ENCODE measurements at regions not wholly inside any gene's neighbourhood (a gene's known extent, or its start where the extent isn't known, plus 50 kb on each side); places are given as distances from the start of the nearest gene placed in this dataset.

- H3K4me1 Mint-ChIP-seq (ENCODE audit: low read depth, unreplicated experiment), result peaks cover 51% of the 10 kb centered on the region
- peaks cover 5% of the 10 kb centered on the region for H3K9me3 Mint-ChIP-seq (ENCODE audit: unreplicated experiment)
- DNase-seq, result no peak
- peaks cover 8% of the 10 kb centered on the region for H3K27me3 Mint-ChIP-seq (ENCODE audit: unreplicated experiment)
- no peak overlapping the region for H3K27ac Mint-ChIP-seq (ENCODE audit: unreplicated experiment)
- TF ChIP-seq, protein P1, sequence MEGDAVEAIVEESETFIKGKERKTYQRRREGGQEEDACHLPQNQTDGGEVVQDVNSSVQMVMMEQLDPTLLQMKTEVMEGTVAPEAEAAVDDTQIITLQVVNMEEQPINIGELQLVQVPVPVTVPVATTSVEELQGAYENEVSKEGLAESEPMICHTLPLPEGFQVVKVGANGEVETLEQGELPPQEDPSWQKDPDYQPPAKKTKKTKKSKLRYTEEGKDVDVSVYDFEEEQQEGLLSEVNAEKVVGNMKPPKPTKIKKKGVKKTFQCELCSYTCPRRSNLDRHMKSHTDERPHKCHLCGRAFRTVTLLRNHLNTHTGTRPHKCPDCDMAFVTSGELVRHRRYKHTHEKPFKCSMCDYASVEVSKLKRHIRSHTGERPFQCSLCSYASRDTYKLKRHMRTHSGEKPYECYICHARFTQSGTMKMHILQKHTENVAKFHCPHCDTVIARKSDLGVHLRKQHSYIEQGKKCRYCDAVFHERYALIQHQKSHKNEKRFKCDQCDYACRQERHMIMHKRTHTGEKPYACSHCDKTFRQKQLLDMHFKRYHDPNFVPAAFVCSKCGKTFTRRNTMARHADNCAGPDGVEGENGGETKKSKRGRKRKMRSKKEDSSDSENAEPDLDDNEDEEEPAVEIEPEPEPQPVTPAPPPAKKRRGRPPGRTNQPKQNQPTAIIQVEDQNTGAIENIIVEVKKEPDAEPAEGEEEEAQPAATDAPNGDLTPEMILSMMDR (IDR thresholded peaks at IDR 0.05; ENCODE audit: partially characterized antibody, unreplicated experiment), result no peak
- H3K36me3 Mint-ChIP-seq (ENCODE audit: unreplicated experiment), result peaks cover 6% of the 10 kb centered on the region
- H3K4me3 Mint-ChIP-seq (ENCODE audit: unreplicated experiment), result no peak overlapping the region
These were observed 124.7 kb downstream of the NAV1 start for GRCh38 chr1:201663491-201664113.

GRCh38 chr1:201665036-201665435 is 126.1 kb downstream of the NAV1 start:
- H3K27me3 Mint-ChIP-seq (ENCODE audit: unreplicated experiment), result peaks cover 11% of the 10 kb centered on the region
- TF ChIP-seq, protein P1 (IDR thresholded peaks at IDR 0.05; ENCODE audit: partially characterized antibody, unreplicated experiment), result no peak
- DNase-seq, result no peak
- H3K9me3 Mint-ChIP-seq (ENCODE audit: unreplicated experiment), result peaks cover 3% of the 10 kb centered on the region
- H3K4me1 Mint-ChIP-seq (ENCODE audit: low read depth, unreplicated experiment), result peaks cover 46% of the 10 kb centered on the region
- H3K36me3 Mint-ChIP-seq (ENCODE audit: unreplicated experiment), result peaks cover 6% of the 10 kb centered on the region
- H3K4me3 Mint-ChIP-seq (ENCODE audit: unreplicated experiment), result no peak overlapping the region
- no peak overlapping the region for H3K27ac Mint-ChIP-seq (ENCODE audit: unreplicated experiment)

DNA sequence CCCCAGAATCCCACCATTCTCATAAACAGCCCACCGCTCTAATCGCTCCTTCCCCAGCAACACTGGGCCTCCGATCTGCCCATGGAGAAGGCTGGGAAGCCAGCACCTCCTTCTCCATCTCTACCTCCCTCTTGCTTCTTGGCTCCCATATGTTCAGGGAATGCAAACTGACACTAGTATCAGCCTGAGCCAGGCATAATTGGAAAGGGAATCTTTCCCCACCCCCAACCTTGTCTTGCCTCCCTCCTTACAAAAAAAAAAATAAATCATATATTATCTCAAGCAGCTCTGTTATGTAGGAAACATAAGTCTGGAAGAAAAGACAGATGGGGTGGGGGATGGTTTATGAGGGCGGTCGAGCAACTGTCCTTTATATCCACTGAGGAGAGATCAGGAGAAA is 127.2 kb downstream of the NAV1 start:
- H3K4me1 Mint-ChIP-seq (ENCODE audit: low read depth, unreplicated experiment), result peaks cover 45% of the 10 kb centered on the region
- peaks cover 10% of the 10 kb centered on the region for H3K27me3 Mint-ChIP-seq (ENCODE audit: unreplicated experiment)
- H3K27ac Mint-ChIP-seq (ENCODE audit: unreplicated experiment), result peak overlapping the region; percentile 44
- H3K9me3 Mint-ChIP-seq (ENCODE audit: unreplicated experiment), result peaks cover 3% of the 10 kb centered on the region
- H3K4me3 Mint-ChIP-seq (ENCODE audit: unreplicated experiment), result peak overlapping the region; percentile 22
- peaks cover 6% of the 10 kb centered on the region for H3K36me3 Mint-ChIP-seq (ENCODE audit: unreplicated experiment)
- no peak for DNase-seq
- TF ChIP-seq, protein P1 (IDR thresholded peaks at IDR 0.05; ENCODE audit: partially characterized antibody, unreplicated experiment), result no peak

DNA sequence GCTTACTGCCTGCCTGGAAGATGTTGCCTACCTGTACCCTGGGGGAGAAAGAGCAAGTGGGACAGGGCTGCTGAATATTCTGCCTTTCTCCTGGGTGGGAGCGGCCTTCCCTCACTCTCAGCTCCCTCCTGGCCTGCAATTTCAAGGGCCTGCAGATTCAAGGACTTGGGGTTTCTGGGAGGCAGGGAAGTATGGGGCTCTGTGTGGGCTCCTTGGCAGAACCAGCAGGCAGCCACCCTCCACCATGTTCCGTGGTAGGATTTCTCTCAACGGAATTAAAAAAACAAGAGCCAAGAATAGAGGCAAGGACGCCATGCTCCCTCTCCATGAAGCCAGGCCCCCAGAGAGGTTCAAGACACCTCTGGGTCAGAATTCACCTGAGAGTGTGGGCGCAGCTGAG is 127.7 kb downstream of the NAV1 start:
- Mint-ChIP-seq H3K27ac (ENCODE audit: unreplicated experiment) (peak overlapping the region; percentile 44), H3K4me3 (ENCODE audit: unreplicated experiment) (no peak overlapping the region), H3K4me1 (ENCODE audit: low read depth, unreplicated experiment) (peaks cover 45% of the 10 kb centered on the region), H3K27me3 (ENCODE audit: unreplicated experiment) (peaks cover 9% of the 10 kb centered on the region), H3K36me3 (ENCODE audit: unreplicated experiment) (peaks cover 6% of the 10 kb centered on the region), H3K9me3 (ENCODE audit: unreplicated experiment) (peaks cover 3% of the 10 kb centered on the region)
- TF ChIP-seq, protein P1 (IDR thresholded peaks at IDR 0.05; ENCODE audit: partially characterized antibody, unreplicated experiment), result no peak
- DNase-seq, result no peak

GRCh38 chr1:201667479-201667878 is 128.6 kb downstream of the NAV1 start:
- H3K4me1 Mint-ChIP-seq (ENCODE audit: low read depth, unreplicated experiment), result peaks cover 47% of the 10 kb centered on the region
- H3K36me3 Mint-ChIP-seq (ENCODE audit: unreplicated experiment), result peaks cover 6% of the 10 kb centered on the region
- H3K9me3 Mint-ChIP-seq (ENCODE audit: unreplicated experiment), result peaks cover 5% of the 10 kb centered on the region
- no peak overlapping the region for H3K4me3 Mint-ChIP-seq (ENCODE audit: unreplicated experiment)
- TF ChIP-seq, protein P1 (IDR thresholded peaks at IDR 0.05; ENCODE audit: partially characterized antibody, unreplicated experiment), result no peak
- H3K27ac Mint-ChIP-seq (ENCODE audit: unreplicated experiment), result no peak overlapping the region
- DNase-seq, result no peak
- H3K27me3 Mint-ChIP-seq (ENCODE audit: unreplicated experiment), result peaks cover 9% of the 10 kb centered on the region
